ENCODE measurements at regions not wholly inside any gene's neighbourhood (a gene's known extent, or its start where the extent isn't known, plus 50 kb on each side); places are given as distances from the start of the nearest gene placed in this dataset.

DNA sequence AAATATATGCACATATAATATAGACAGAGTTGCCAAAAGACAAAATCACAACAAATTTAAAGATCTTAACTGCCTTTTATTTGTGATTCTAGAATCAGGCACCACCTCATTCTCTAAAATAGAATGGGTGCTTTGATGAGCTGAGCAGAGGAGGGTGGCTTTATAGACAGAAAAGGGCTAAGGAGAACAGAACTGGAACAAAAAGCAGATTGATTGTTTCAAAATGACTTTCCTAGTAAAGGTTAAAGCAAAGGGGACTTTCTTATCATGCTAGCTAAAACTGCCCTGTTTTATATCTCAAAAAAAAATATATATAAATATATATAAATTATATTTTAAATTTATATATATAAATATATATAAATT, 287.6 kb downstream of the FAT3 start:
- ATAC-seq, result peak; percentile 53
- Mint-ChIP-seq H3K4me3 (no peak overlapping the region), H3K27ac (peak overlapping the region; percentile 95)

More for the DNA sequence above, 287.6 kb downstream of the FAT3 start:
- H3K36me3 Mint-ChIP-seq (ENCODE audit: low read depth), result peaks cover 17% of the 10 kb centered on the region
- no peaks in the 10 kb centered on the region for H3K36me3 ChIP-seq (ENCODE audit: insufficient read depth)
- H3K4me1 ChIP-seq (ENCODE audit: insufficient read depth), result peaks cover 31% of the 10 kb centered on the region
- H3F3A ChIP-seq (replicated peaks; ENCODE audit: low read depth), result no peaks in the 10 kb centered on the region
- H3K9me2 ChIP-seq (ENCODE audit: insufficient read depth), result 0 out of 2 replicates have a peak, but pooled peaks cover 3% of the 10 kb centered on the region
- H3K27ac ChIP-seq (ENCODE audit: low read depth), result peak overlapping the region; percentile 56; the same call in 1 of the 2 replicates
- H3K9me3 Mint-ChIP-seq, result peaks cover 13% of the 10 kb centered on the region; the same call in 2 of the 3 replicates
- H3K4me2 ChIP-seq, result no peak overlapping the region
- peaks cover 47% of the 10 kb centered on the region for H3K79me2 ChIP-seq (replicated peaks; ENCODE audit: insufficient read depth)
- H3K4me1 Mint-ChIP-seq, result peaks cover 43% of the 10 kb centered on the region
- peaks cover 5% of the 10 kb centered on the region for H3K27me3 Mint-ChIP-seq (ENCODE audit: insufficient read depth, low read depth, poor library complexity)
- no peaks in the 10 kb centered on the region for H4K20me1 ChIP-seq (replicated peaks; ENCODE audit: insufficient read depth)
- no peak for DNase-seq (ENCODE audit: low spot score)
- no peak overlapping the region for H3K4me3 ChIP-seq
- H3K27me3 ChIP-seq (ENCODE audit: insufficient read depth), result no peaks in the 10 kb centered on the region
- H2AFZ ChIP-seq, result no peak overlapping the region
- no peak for TF ChIP-seq ZNF331 (CRISPR knock-in tag; IDR thresholded peaks at IDR 0.05; ENCODE audit: low read depth)
- TF ChIP-seq, protein P1, sequence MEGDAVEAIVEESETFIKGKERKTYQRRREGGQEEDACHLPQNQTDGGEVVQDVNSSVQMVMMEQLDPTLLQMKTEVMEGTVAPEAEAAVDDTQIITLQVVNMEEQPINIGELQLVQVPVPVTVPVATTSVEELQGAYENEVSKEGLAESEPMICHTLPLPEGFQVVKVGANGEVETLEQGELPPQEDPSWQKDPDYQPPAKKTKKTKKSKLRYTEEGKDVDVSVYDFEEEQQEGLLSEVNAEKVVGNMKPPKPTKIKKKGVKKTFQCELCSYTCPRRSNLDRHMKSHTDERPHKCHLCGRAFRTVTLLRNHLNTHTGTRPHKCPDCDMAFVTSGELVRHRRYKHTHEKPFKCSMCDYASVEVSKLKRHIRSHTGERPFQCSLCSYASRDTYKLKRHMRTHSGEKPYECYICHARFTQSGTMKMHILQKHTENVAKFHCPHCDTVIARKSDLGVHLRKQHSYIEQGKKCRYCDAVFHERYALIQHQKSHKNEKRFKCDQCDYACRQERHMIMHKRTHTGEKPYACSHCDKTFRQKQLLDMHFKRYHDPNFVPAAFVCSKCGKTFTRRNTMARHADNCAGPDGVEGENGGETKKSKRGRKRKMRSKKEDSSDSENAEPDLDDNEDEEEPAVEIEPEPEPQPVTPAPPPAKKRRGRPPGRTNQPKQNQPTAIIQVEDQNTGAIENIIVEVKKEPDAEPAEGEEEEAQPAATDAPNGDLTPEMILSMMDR (conservative IDR thresholded peaks at IDR 0.05; ENCODE audit: low read depth in 2 of 2), result no peak
- TF ChIP-seq, protein P2, sequence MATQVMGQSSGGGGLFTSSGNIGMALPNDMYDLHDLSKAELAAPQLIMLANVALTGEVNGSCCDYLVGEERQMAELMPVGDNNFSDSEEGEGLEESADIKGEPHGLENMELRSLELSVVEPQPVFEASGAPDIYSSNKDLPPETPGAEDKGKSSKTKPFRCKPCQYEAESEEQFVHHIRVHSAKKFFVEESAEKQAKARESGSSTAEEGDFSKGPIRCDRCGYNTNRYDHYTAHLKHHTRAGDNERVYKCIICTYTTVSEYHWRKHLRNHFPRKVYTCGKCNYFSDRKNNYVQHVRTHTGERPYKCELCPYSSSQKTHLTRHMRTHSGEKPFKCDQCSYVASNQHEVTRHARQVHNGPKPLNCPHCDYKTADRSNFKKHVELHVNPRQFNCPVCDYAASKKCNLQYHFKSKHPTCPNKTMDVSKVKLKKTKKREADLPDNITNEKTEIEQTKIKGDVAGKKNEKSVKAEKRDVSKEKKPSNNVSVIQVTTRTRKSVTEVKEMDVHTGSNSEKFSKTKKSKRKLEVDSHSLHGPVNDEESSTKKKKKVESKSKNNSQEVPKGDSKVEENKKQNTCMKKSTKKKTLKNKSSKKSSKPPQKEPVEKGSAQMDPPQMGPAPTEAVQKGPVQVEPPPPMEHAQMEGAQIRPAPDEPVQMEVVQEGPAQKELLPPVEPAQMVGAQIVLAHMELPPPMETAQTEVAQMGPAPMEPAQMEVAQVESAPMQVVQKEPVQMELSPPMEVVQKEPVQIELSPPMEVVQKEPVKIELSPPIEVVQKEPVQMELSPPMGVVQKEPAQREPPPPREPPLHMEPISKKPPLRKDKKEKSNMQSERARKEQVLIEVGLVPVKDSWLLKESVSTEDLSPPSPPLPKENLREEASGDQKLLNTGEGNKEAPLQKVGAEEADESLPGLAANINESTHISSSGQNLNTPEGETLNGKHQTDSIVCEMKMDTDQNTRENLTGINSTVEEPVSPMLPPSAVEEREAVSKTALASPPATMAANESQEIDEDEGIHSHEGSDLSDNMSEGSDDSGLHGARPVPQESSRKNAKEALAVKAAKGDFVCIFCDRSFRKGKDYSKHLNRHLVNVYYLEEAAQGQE (IDR thresholded peaks at IDR 0.05; ENCODE audit: unreplicated experiment), result no peak
- no peak for TF ChIP-seq EZH2phosphoT487 (IDR thresholded peaks at IDR 0.05; ENCODE audit: unreplicated experiment)
- TF ChIP-seq NANOG (IDR thresholded peaks at IDR 0.05; ENCODE audit: borderline replicate concordance), result no peak
- TF ChIP-seq, protein P3, sequence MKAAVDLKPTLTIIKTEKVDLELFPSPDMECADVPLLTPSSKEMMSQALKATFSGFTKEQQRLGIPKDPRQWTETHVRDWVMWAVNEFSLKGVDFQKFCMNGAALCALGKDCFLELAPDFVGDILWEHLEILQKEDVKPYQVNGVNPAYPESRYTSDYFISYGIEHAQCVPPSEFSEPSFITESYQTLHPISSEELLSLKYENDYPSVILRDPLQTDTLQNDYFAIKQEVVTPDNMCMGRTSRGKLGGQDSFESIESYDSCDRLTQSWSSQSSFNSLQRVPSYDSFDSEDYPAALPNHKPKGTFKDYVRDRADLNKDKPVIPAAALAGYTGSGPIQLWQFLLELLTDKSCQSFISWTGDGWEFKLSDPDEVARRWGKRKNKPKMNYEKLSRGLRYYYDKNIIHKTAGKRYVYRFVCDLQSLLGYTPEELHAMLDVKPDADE (IDR thresholded peaks at IDR 0.05), result no peak
- TF ChIP-seq STAT1 (IDR thresholded peaks at IDR 0.05; ENCODE audit: unreplicated experiment), result no peak
- no peak for TF ChIP-seq EZH2 (IDR thresholded peaks at IDR 0.05; ENCODE audit: low read depth, unreplicated experiment)
- TF ChIP-seq JUNB (IDR thresholded peaks at IDR 0.05; ENCODE audit: unreplicated experiment), result no peak
- TF ChIP-seq POLR2AphosphoS5 (IDR thresholded peaks at IDR 0.05; ENCODE audit: low read depth), result no peak
- TF ChIP-seq, protein P4, sequence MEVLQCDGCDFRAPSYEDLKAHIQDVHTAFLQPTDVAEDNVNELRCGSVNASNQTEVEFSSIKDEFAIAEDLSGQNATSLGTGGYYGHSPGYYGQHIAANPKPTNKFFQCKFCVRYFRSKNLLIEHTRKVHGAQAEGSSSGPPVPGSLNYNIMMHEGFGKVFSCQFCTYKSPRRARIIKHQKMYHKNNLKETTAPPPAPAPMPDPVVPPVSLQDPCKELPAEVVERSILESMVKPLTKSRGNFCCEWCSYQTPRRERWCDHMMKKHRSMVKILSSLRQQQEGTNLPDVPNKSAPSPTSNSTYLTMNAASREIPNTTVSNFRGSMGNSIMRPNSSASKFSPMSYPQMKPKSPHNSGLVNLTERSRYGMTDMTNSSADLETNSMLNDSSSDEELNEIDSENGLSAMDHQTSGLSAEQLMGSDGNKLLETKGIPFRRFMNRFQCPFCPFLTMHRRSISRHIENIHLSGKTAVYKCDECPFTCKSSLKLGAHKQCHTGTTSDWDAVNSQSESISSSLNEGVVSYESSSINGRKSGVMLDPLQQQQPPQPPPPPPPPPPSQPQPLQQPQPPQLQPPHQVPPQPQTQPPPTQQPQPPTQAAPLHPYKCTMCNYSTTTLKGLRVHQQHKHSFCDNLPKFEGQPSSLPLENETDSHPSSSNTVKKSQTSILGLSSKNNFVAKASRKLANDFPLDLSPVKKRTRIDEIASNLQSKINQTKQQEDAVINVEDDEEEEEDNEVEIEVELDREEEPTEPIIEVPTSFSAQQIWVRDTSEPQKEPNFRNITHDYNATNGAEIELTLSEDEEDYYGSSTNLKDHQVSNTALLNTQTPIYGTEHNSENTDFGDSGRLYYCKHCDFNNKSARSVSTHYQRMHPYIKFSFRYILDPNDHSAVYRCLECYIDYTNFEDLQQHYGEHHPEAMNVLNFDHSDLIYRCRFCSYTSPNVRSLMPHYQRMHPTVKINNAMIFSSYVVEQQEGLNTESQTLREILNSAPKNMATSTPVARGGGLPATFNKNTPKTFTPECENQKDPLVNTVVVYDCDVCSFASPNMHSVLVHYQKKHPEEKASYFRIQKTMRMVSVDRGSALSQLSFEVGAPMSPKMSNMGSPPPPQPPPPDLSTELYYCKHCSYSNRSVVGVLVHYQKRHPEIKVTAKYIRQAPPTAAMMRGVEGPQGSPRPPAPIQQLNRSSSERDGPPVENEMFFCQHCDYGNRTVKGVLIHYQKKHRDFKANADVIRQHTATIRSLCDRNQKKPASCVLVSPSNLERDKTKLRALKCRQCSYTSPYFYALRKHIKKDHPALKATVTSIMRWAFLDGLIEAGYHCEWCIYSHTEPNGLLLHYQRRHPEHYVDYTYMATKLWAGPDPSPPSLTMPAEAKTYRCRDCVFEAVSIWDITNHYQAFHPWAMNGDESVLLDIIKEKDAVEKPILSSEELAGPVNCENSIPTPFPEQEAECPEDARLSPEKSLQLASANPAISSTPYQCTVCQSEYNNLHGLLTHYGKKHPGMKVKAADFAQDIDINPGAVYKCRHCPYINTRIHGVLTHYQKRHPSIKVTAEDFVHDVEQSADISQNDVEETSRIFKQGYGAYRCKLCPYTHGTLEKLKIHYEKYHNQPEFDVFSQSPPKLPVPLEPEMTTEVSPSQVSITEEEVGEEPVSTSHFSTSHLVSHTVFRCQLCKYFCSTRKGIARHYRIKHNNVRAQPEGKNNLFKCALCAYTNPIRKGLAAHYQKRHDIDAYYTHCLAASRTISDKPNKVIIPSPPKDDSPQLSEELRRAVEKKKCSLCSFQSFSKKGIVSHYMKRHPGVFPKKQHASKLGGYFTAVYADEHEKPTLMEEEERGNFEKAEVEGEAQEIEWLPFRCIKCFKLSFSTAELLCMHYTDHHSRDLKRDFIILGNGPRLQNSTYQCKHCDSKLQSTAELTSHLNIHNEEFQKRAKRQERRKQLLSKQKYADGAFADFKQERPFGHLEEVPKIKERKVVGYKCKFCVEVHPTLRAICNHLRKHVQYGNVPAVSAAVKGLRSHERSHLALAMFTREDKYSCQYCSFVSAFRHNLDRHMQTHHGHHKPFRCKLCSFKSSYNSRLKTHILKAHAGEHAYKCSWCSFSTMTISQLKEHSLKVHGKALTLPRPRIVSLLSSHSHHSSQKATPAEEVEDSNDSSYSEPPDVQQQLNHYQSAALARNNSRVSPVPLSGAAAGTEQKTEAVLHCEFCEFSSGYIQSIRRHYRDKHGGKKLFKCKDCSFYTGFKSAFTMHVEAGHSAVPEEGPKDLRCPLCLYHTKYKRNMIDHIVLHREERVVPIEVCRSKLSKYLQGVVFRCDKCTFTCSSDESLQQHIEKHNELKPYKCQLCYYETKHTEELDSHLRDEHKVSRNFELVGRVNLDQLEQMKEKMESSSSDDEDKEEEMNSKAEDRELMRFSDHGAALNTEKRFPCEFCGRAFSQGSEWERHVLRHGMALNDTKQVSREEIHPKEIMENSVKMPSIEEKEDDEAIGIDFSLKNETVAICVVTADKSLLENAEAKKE (CRISPR knock-in tag; IDR thresholded peaks at IDR 0.05), result no peak

Measured in GM23338 (cell line).